Endothelial cell of umbilical vein (primary cell): ENCODE measurements at regions not wholly inside any gene's neighbourhood (a gene's known extent, or its start where the extent isn't known, plus 50 kb on each side); places are given as distances from the start of the nearest gene placed in this dataset.

Source experiments
- BruUV-seq: library from RNA; stranded (reverse); fragments of 400-500 nt; replicated peaks from 2 replicates; lab custom pipeline; 2021; lab: Mats Ljungman, UMichigan
- CTCF ChIA-PET: fragments of 300-600, 350-600 bp; sonication (Branson Sonifier 250); formaldehyde crosslinking; loops from one replicate; lab custom pipeline; 2021; ENCODE audit warnings: antibody characterized with exemption, inconsistent platforms; lab: Charles Lee
- POLR2A ChIA-PET: fragments of 300-600, 350-600 bp; sonication (Branson Sonifier 250); formaldehyde crosslinking; loops from one replicate; lab custom pipeline; 2021; ENCODE audit warnings: antibody characterized with exemption, inconsistent platforms; lab: Charles Lee
- DNase-seq: peaks from one replicate; pipeline ENCODE4 v3.0.0-alpha.2; 2011; ENCODE audit warnings: low read depth, low spot score
- FAIRE-seq: peaks from 2 replicates; lab custom pipeline; 2011; peaks lifted over from hg19 to GRCh38; lab: Jason Lieb, UNC
- H2AFZ ChIP-seq: 2 replicates; pipeline ENCODE4 v1.6.0; 2012; ENCODE audit warnings: low read depth, low read length, control low read depth, inconsistent platforms
- H3K27ac ChIP-seq: 2 replicates; pipeline ENCODE4 v1.5.1; 2011; ENCODE audit warnings: low read depth, mild to moderate bottlenecking, control low read depth, low read length, moderate library complexity; ENCODE audit not compliant: insufficient read depth
- H3K27me3 ChIP-seq, 2 experiments: 2 replicates each; pipeline versions ENCODE4 v1.6.0 to v1.6.1; 2011; ENCODE audit warnings: low read length in 2 of 2, mixed read lengths in 1 of 2; ENCODE audit not compliant: control insufficient read depth in 2 of 2, insufficient read depth in 2 of 2
- H3K36me3 ChIP-seq, 2 experiments: 2 replicates in 1 of 2; 3 replicates in 1 of 2; pipeline ENCODE4 v1.5.1; 2011; ENCODE audit warnings: low read length in 2 of 2, mild to moderate bottlenecking in 1 of 2, moderate library complexity in 1 of 2; ENCODE audit not compliant: control insufficient read depth in 2 of 2, insufficient read depth in 2 of 2; ENCODE audit errors: extremely low read depth in 1 of 2
- H3K4me1 ChIP-seq: 3 replicates; pipeline ENCODE4 v1.5.1; 2011; ENCODE audit warnings: mild to moderate bottlenecking, low read length; ENCODE audit not compliant: control insufficient read depth, insufficient read depth; ENCODE audit errors: extremely low read depth
- H3K4me2 ChIP-seq: 2 replicates; pipeline ENCODE4 v1.6.1; 2011; ENCODE audit warnings: low read length, control low read depth, mixed read lengths; ENCODE audit not compliant: insufficient read depth
- H3K4me3 ChIP-seq, 3 experiments: fragments of 200-600 bp in 1 of 3; sonication (generic), shearing (Covaris generic) in 1 of 3; replicated peaks in 1 of 3; 2 replicates each; pipeline ENCODE4 v1.5.1; 2011 to 2016; ENCODE audit warnings: control low read depth in 3 of 3, low read length in 3 of 3, mild to moderate bottlenecking in 2 of 3, inconsistent platforms in 1 of 3, low read depth in 1 of 3, moderate library complexity in 1 of 3; ENCODE audit not compliant: insufficient read depth in 1 of 3
- H3K79me2 ChIP-seq: 2 replicates; pipeline ENCODE4 v1.6.0; 2012; ENCODE audit warnings: low read length, inconsistent platforms; ENCODE audit not compliant: control insufficient read depth, insufficient read depth
- H3K9ac ChIP-seq: replicated peaks from 2 replicates; pipeline ENCODE3; 2011; ENCODE audit warnings: low read length, control low read depth; ENCODE audit not compliant: insufficient read depth; ENCODE audit errors: extremely low read depth
- H3K9me1 ChIP-seq: replicated peaks from 3 replicates; pipeline ENCODE4 v1.6.0; 2011; ENCODE audit warnings: mild to moderate bottlenecking, low read length; ENCODE audit not compliant: control insufficient read depth, insufficient read depth; ENCODE audit errors: extremely low read depth
- H3K9me3 ChIP-seq: replicated peaks from 2 replicates; pipeline ENCODE4 v1.5.1; 2012; ENCODE audit warnings: low read length, inconsistent platforms; ENCODE audit not compliant: control insufficient read depth, insufficient read depth
- H4K20me1 ChIP-seq: replicated peaks from 2 replicates; pipeline ENCODE3; 2011; ENCODE audit warnings: mild to moderate bottlenecking, low read length; ENCODE audit not compliant: control insufficient read depth, insufficient read depth; ENCODE audit errors: extremely low read depth
- EZH2 ChIP-seq: IDR thresholded peaks from 2 replicates; pipeline ENCODE4 v1.6.1; 2012; ENCODE audit warnings: borderline replicate concordance, low read depth, mild to moderate bottlenecking, moderate library complexity, low read length, inconsistent platforms; ENCODE audit not compliant: severe bottlenecking
- FOS ChIP-seq: IDR thresholded peaks from 2 replicates; pipeline ENCODE4 v1.6.1; 2011; ENCODE audit warnings: mild to moderate bottlenecking, low read length, moderate library complexity, borderline replicate concordance; ENCODE audit not compliant: insufficient read depth
- GATA2 ChIP-seq: IDR thresholded peaks from 2 replicates; pipeline ENCODE4 v1.7.0; 2011; ENCODE audit warnings: low read depth, mild to moderate bottlenecking, moderate library complexity, mixed read lengths, low read length; ENCODE audit not compliant: insufficient read length, insufficient read depth
- JUN ChIP-seq: IDR thresholded peaks from 2 replicates; pipeline ENCODE4 v1.6.1; 2011; ENCODE audit warnings: borderline replicate concordance, low read depth; ENCODE audit not compliant: insufficient read length, insufficient read depth
- MYC ChIP-seq: IDR thresholded peaks from one replicate; pipeline ENCODE4 v1.6.1; 2011; ENCODE audit warnings: mild to moderate bottlenecking, low read depth, low read length
- POLR2A ChIP-seq: IDR thresholded peaks from 2 replicates; pipeline ENCODE4 v1.6.1; 2012; ENCODE audit warnings: low read depth, mild to moderate bottlenecking, control low read depth, low read length
- POLR2AphosphoS5 ChIP-seq: IDR thresholded peaks from 2 replicates; pipeline ENCODE4 v1.6.1; 2012; ENCODE audit warnings: low read depth, mild to moderate bottlenecking, control low read depth, low read length, moderate library complexity; ENCODE audit not compliant: insufficient read depth
- dilution Hi-C: fragments of 300-500 bp; cut with MboI; formaldehyde crosslinking; loops from one replicate; pipeline ENCODE4 v1.15.0; 2019; ENCODE audit warnings: low sequenced_read_pairs; ENCODE audit not compliant: extremely low pct_ligation_motif_present
- intact Hi-C: fragments of 100-400 bp; cut with micrococcal nuclease; formaldehyde crosslinking; loops from one replicate; pipeline ENCODE4 v1.10.0; 2022
- TF ChIP-seq, protein P1 (sequence below): IDR thresholded peaks from 2 replicates; pipeline ENCODE4 v1.6.1; 2011; ENCODE audit not compliant: insufficient read depth, insufficient read length
- TF ChIP-seq, protein P2 (sequence below), 2 donors: IDR thresholded peaks; 1 replicate in 1 of 2; 2 replicates in 1 of 2; pipeline ENCODE4 v1.5.1; 2011; ENCODE audit warnings: low read length in 2 of 2, mild to moderate bottlenecking in 2 of 2, moderate library complexity in 2 of 2, control low read depth in 1 of 2, inconsistent platforms in 1 of 2, low read depth in 1 of 2; ENCODE audit not compliant: insufficient read depth in 1 of 2; ENCODE audit errors: extremely low read depth in 1 of 2

GRCh38 chr16:48850097-48850770 is 240.3 kb upstream of the N4BP1 start:
- CTCF ChIA-PET = no interaction called here
- H4K20me1 ChIP-seq = no peaks in the 10 kb centered on the region
- H3K27me3 ChIP-seq = no peaks in the 10 kb centered on the region
- no peaks in the 10 kb centered on the region for H3K79me2 ChIP-seq
- H3K4me3 ChIP-seq = no peak overlapping the region
- H3K36me3 ChIP-seq = no peaks in the 10 kb centered on the region
- H3K9me1 ChIP-seq = no peaks in the 10 kb centered on the region
- TF ChIP-seq, protein P1, sequence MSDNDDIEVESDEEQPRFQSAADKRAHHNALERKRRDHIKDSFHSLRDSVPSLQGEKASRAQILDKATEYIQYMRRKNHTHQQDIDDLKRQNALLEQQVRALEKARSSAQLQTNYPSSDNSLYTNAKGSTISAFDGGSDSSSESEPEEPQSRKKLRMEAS = no peak
- TF ChIP-seq POLR2A (no peak), FOS (no peak), JUN (no peak)
- POLR2A ChIA-PET = no interaction called here
- no peak for FAIRE-seq
- intact Hi-C loops = no loop called here
- H3K4me1 ChIP-seq = no peaks in the 10 kb centered on the region
- H2AFZ ChIP-seq = no peak overlapping the region
- no peak overlapping the region for H3K27ac ChIP-seq
- dilution Hi-C loops = no loop called here
- peaks cover 6% of the 10 kb centered on the region for H3K9me3 ChIP-seq
- no peak overlapping the region for H3K4me2 ChIP-seq
- H3K9ac ChIP-seq = no peak overlapping the region
- no peak for DNase-seq
- no TSS peak for BruUV-seq

DNA sequence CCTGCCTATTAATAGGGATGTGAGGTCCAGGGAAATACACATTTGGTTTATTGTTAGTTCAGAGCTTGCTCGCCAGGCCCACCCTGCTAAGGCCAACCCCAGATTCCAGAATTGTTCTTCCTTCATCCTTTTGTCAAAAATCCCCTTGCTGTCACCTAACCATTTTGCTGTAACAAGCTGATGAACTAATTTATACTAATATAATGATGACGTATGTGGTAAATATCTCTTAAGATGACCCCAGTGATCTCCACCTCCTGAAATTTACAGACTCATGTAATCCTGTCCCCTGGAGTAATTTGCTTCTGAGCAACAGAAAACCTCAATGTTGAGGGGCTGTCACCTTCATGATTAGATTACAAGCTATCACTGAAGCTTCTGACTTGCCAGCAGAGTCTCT is 236.3 kb upstream of the N4BP1 start:
- Histone ChIP-seq H3K9me3 (peaks cover 3% of the 10 kb centered on the region), H2AFZ (no peak overlapping the region), H3K9ac (no peak overlapping the region), H3K4me3 (no peak overlapping the region), H3K27me3 (no peaks in the 10 kb centered on the region), H4K20me1 (no peaks in the 10 kb centered on the region), H3K9me1 (no peaks in the 10 kb centered on the region), H3K27ac (no peak overlapping the region), H3K79me2 (no peaks in the 10 kb centered on the region), H3K4me2 (no peak overlapping the region), H3K4me1 (no peaks in the 10 kb centered on the region), H3K36me3 (no peaks in the 10 kb centered on the region)
- intact Hi-C loops (no loop called here), dilution Hi-C loops (no loop called here)
- BruUV-seq = no TSS peak
- FAIRE-seq (no peak), DNase-seq (no peak)
- ChIA-PET CTCF (no interaction called here), POLR2A (no interaction called here)
- TF ChIP-seq, protein P1 = no peak
- TF ChIP-seq JUN (no peak), EZH2 (no peak), GATA2 (no peak), POLR2A (no peak), FOS (no peak), MYC (no peak), POLR2AphosphoS5 (no peak)
- TF ChIP-seq, protein P2, sequence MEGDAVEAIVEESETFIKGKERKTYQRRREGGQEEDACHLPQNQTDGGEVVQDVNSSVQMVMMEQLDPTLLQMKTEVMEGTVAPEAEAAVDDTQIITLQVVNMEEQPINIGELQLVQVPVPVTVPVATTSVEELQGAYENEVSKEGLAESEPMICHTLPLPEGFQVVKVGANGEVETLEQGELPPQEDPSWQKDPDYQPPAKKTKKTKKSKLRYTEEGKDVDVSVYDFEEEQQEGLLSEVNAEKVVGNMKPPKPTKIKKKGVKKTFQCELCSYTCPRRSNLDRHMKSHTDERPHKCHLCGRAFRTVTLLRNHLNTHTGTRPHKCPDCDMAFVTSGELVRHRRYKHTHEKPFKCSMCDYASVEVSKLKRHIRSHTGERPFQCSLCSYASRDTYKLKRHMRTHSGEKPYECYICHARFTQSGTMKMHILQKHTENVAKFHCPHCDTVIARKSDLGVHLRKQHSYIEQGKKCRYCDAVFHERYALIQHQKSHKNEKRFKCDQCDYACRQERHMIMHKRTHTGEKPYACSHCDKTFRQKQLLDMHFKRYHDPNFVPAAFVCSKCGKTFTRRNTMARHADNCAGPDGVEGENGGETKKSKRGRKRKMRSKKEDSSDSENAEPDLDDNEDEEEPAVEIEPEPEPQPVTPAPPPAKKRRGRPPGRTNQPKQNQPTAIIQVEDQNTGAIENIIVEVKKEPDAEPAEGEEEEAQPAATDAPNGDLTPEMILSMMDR (IDR thresholded peaks at IDR 0.05; ENCODE audit: extremely low read depth in 1 of 2, insufficient read depth in 1 of 2, low read depth in 1 of 2, low read length in 2 of 2) = no peak
